Fibroblast of villous mesenchyme (primary cell): ENCODE measurements at regions not wholly inside any gene's neighbourhood (a gene's known extent, or its start where the extent isn't known, plus 50 kb on each side); places are given as distances from the start of the nearest gene placed in this dataset.

Source experiments
- DNase-seq: peaks from one replicate; pipeline ENCODE4 v3.0.0-alpha.2; 2010; ENCODE audit warnings: low read depth
- H3K4me3 ChIP-seq: 2 replicates; pipeline ENCODE4 v1.5.1; 2011; ENCODE audit warnings: low read depth, mild to moderate bottlenecking, low read length
- CTCF ChIP-seq: IDR thresholded peaks from 2 replicates; pipeline ENCODE4 v1.5.1; 2012; ENCODE audit warnings: low read depth, mild to moderate bottlenecking, low read length; ENCODE audit not compliant: insufficient read depth

GRCh38 chr6:140236732-140237131 lies 862.3 kb upstream of the CITED2 start:
- no peak for DNase-seq
- H3K4me3 ChIP-seq = no peak overlapping the region
- TF ChIP-seq CTCF = no peak

DNA sequence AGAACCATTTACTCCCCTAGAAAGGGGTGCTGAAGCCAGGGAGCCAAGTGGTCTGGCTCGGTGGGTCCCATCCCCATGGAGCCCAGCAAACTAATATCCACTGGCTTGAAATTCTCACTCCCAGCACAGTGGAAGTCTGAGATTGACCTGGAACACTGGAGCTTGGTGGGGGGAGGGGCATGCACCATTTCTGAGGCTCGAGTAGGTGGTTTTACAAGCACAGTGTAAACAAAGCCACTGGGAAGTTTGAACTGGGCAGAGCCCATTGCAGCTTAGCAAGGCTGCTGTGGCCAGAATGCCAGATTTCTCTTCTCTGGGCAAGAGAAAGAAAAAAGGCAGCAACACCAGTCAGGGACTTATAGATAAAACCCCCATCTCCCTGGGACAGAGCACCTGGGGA lies 855.8 kb upstream of the CITED2 start:
- TF ChIP-seq CTCF = no peak
- no peak overlapping the region for H3K4me3 ChIP-seq
- DNase-seq = no peak

DNA sequence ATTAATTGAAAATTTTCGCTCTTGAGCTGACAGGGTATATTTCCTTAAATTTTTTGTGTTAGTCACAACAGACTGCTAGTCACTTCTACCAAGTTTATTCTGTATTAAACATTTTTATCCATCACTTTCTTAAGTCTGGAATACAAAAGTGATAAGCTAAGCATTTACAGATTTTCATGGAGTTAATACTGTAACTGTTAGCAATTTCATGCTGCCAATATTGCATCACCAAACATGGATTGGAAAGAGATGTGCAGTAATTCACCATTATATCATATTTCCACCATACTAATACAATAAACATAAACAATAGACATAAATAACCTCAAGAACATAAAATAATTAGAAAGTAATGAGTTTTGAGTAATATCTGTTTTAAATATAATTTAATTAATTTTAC lies 854.0 kb upstream of the CITED2 start:
- DNase-seq = no peak
- no peak overlapping the region for H3K4me3 ChIP-seq
- no peak for TF ChIP-seq CTCF

DNA sequence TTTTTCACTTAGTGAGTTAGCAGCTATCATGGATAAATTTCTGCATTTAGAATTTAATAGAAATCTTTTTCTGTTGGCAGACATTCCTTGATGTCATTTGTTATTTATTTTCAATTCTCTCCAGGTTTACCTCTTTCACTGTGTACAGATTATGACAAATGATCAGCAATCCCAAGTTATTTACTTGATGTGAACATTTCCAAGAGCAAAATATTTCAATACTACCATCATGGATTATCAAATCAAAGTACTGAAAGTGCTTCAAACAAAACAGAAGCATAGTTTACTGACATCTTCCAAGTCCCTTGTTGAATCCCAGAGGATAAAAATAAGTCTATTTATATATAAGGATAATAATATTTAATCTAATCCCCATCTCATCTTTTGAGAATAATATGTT lies 852.2 kb upstream of the CITED2 start:
- no peak overlapping the region for H3K4me3 ChIP-seq
- no peak for TF ChIP-seq CTCF

DNA sequence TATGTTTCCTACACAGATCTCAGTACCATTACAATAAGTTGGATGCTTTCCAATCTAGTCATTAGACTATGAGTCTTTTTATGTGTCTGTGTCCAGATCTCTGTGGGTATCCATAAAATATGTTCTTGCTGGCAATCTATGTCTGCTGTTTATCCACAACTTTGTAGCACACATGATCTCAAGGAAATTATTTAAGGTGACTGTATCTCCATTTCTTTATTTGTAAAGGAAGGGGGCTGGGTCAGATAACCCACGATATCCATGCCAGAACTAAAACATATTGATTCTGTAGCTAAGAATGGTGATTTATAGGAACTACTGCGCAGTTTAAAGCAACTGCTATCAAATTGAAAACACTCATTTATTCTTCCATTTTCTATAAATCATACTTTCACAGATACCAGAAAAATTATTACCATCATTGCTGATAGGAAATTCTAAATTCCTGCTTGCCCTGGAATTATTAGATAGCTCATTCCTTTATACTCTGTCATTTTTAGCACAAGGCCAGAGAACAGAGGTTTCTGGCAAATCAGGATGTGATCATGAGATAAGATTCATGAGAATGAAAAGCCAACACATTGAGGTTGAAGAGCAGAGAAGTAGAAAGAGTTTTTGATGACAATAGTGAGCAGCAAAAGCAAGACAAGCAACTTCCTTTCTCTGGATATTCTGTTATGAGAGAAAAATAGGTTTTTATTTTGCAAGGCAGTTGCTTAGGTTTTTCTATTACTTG lies 851.4 kb upstream of the CITED2 start:
- no peak overlapping the region for H3K4me3 ChIP-seq
- TF ChIP-seq CTCF = no peak
- peak; percentile 56 for DNase-seq

More for the DNA sequence above, 852.2 kb upstream of the CITED2 start:
- DNase-seq = no peak

DNA sequence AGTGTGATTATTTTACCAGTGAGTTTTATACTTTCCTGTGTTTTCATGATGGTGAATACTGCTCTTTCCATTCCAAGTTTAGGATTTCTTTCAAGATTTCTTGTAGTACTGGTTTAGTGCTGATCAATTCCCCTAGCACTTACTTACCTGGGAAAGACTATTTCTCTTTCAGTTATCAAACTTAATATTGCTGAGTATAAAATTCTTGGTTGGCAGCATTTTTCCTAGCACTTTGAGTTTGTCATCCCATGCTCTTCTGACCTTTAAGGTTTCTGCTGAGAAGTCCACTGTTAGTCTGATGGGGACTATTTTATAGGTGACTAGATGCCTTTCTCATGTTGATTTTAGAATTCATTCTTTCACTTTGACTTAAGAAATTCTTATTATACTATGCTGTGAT lies 842.8 kb upstream of the CITED2 start:
- DNase-seq = no peak
- no peak overlapping the region for H3K4me3 ChIP-seq
- no peak for TF ChIP-seq CTCF

GRCh38 chr6:140209775-140210174 lies 835.3 kb upstream of the CITED2 start:
- TF ChIP-seq CTCF = no peak
- no peak overlapping the region for H3K4me3 ChIP-seq
- peak; percentile 27 for DNase-seq
